KOPT-K1 (cell line): ENCODE measurements at regions not wholly inside any gene's neighbourhood (a gene's known extent, or its start where the extent isn't known, plus 50 kb on each side); places are given as distances from the start of the nearest gene placed in this dataset.
"Not testable (repeated sequence)": the region's sequence is repeated elsewhere in the genome, so short reads cannot be mapped to it uniquely, and the experiment has no call there.

Source experiments
- H3K27ac ChIP-seq: fragments of 200-600 bp; sonication (generic); 2 replicates; pipeline ENCODE4 v1.5.1; 2016; ENCODE audit warnings: antibody characterized with exemption, mild to moderate bottlenecking, low read depth, low read length; ENCODE audit not compliant: poor library complexity, severe bottlenecking
- H3K36me3 ChIP-seq: fragments of 200-600 bp; sonication (generic); 2 replicates; pipeline ENCODE4 v1.5.1; 2017; ENCODE audit warnings: antibody characterized with exemption, mild to moderate bottlenecking, low read length, moderate library complexity; ENCODE audit not compliant: insufficient read depth
- H3K9me3 ChIP-seq: fragments of 200-600 bp; sonication (generic); 2 replicates; pipeline ENCODE4 v1.5.1; 2017; ENCODE audit warnings: antibody characterized with exemption, low read length, mild to moderate bottlenecking; ENCODE audit not compliant: insufficient read depth, poor library complexity, severe bottlenecking

- H3K9me3 ChIP-seq = no peaks in the 10 kb centered on the region
- H3K36me3 ChIP-seq = no peaks in the 10 kb centered on the region
- H3K27ac ChIP-seq = no peak overlapping the region
These were observed 151.4 kb upstream of the PITRM1 start for GRCh38 chr10:3323865-3324498.

- no peaks in the 10 kb centered on the region for H3K9me3 ChIP-seq
- H3K36me3 ChIP-seq = no peaks in the 10 kb centered on the region
- no peak overlapping the region for H3K27ac ChIP-seq
These were observed 148.5 kb upstream of the PITRM1 start for GRCh38 chr10:3321123-3321522.

GRCh38 chr10:3319811-3320226 is 147.2 kb upstream of the PITRM1 start:
- Histone ChIP-seq H3K36me3 (no peaks in the 10 kb centered on the region), H3K9me3 (no peaks in the 10 kb centered on the region), H3K27ac (no peak overlapping the region)

GRCh38 chr10:3318480-3318807 is 145.9 kb upstream of the PITRM1 start:
- H3K9me3 ChIP-seq, H3K36me3 ChIP-seq, H3K27ac ChIP-seq: not testable (repeated sequence)

- not testable (repeated sequence) for H3K27ac ChIP-seq, H3K36me3 ChIP-seq, H3K9me3 ChIP-seq
These were observed 145.2 kb upstream of the PITRM1 start for GRCh38 chr10:3317553-3318479.

GRCh38 chr10:3314445-3315085 is 142.0 kb upstream of the PITRM1 start:
- H3K36me3 ChIP-seq, H3K27ac ChIP-seq, H3K9me3 ChIP-seq: not testable (repeated sequence)

GRCh38 chr10:3313784-3314444 is 141.3 kb upstream of the PITRM1 start:
- not testable (repeated sequence) for H3K27ac ChIP-seq, H3K36me3 ChIP-seq, H3K9me3 ChIP-seq

- no peak overlapping the region for H3K27ac ChIP-seq
- no peaks in the 10 kb centered on the region for H3K36me3 ChIP-seq
- peaks cover 6% of the 10 kb centered on the region for H3K9me3 ChIP-seq
These were observed 139.9 kb upstream of the PITRM1 start for GRCh38 chr10:3312403-3312940.

- Histone ChIP-seq H3K27ac (no peak overlapping the region), H3K36me3 (no peaks in the 10 kb centered on the region), H3K9me3 (peaks cover 6% of the 10 kb centered on the region)
These were observed 137.6 kb upstream of the PITRM1 start for GRCh38 chr10:3310016-3310784.

- Histone ChIP-seq H3K36me3 (no peaks in the 10 kb centered on the region), H3K9me3 (peaks cover 6% of the 10 kb centered on the region), H3K27ac (no peak overlapping the region)
These were observed 133.5 kb upstream of the PITRM1 start for GRCh38 chr10:3306050-3306449.

GRCh38 chr10:3295582-3296151 is 123.1 kb upstream of the PITRM1 start:
- Histone ChIP-seq H3K9me3 (no peaks in the 10 kb centered on the region), H3K27ac (no peak overlapping the region), H3K36me3 (no peaks in the 10 kb centered on the region)

GRCh38 chr10:3294919-3295581 is 122.5 kb upstream of the PITRM1 start:
- Histone ChIP-seq H3K36me3 (no peaks in the 10 kb centered on the region), H3K27ac (no peak overlapping the region), H3K9me3 (no peaks in the 10 kb centered on the region)

- Histone ChIP-seq H3K9me3 (no peaks in the 10 kb centered on the region), H3K27ac (no peak overlapping the region), H3K36me3 (no peaks in the 10 kb centered on the region)
These were observed 121.2 kb upstream of the PITRM1 start for GRCh38 chr10:3293581-3294431.
